ENCODE measurements at regions not wholly inside any gene's neighbourhood (a gene's known extent, or its start where the extent isn't known, plus 50 kb on each side); places are given as distances from the start of the nearest gene placed in this dataset.

- no peaks in the 10 kb centered on the region for H3K36me3 Mint-ChIP-seq
- no peak for ATAC-seq (ENCODE audit: low read depth)
- DNase-seq = no peak
- H3K27ac Mint-ChIP-seq = no peak overlapping the region
- no peaks in the 10 kb centered on the region for H3K9me3 Mint-ChIP-seq
- no peaks in the 10 kb centered on the region for H3K4me1 Mint-ChIP-seq
- POLR2A ChIA-PET = no interaction called here
- peaks cover 8% of the 10 kb centered on the region for H3K27me3 Mint-ChIP-seq
- H3K4me3 Mint-ChIP-seq = no peak overlapping the region
Observed at GRCh38 chrX:20606831-20607230, 340.1 kb upstream of the RPS6KA3 start.

DNA sequence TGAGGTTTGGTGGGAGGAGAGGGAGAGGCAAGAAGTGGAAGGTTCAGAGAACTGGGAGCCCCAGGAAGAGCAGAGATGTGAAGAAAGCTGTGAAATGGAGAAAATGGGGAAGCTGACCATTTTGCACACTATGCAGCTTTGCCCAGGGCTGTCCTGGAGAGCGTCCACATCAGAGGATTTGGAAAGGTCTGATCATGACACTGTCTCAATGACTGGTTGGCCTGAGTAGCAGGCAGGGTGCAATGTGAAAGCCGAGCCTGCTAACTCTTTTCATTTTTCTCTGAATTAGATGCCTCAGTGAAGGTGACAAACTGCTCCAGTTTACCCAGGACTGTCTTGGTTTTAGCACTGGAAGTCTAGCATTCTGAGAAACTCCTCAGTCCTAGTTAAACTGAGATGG is 330.1 kb upstream of the RPS6KA3 start:
- no peak overlapping the region for H3K27ac Mint-ChIP-seq
- H3K27me3 Mint-ChIP-seq = no peaks in the 10 kb centered on the region
- H3K9me3 Mint-ChIP-seq = no peaks in the 10 kb centered on the region
- ATAC-seq (ENCODE audit: low read depth) = no peak
- no peaks in the 10 kb centered on the region for H3K36me3 Mint-ChIP-seq
- H3K4me3 Mint-ChIP-seq = no peak overlapping the region
- POLR2A ChIA-PET = no interaction called here
- H3K4me1 Mint-ChIP-seq = peaks cover 7% of the 10 kb centered on the region
- DNase-seq = no peak

- Mint-ChIP-seq H3K4me3 (no peak overlapping the region), H3K4me1 (peaks cover 7% of the 10 kb centered on the region), H3K9me3 (no peaks in the 10 kb centered on the region), H3K27me3 (no peaks in the 10 kb centered on the region), H3K27ac (no peak overlapping the region), H3K36me3 (no peaks in the 10 kb centered on the region)
- ATAC-seq (ENCODE audit: low read depth) = no peak
- no peak for DNase-seq
- POLR2A ChIA-PET = no interaction called here
Observed at GRCh38 chrX:20595928-20596575, 329.3 kb upstream of the RPS6KA3 start.

GRCh38 chrX:20594985-20595384 is 328.3 kb upstream of the RPS6KA3 start:
- Mint-ChIP-seq H3K9me3 (peaks cover 3% of the 10 kb centered on the region), H3K27ac (no peak overlapping the region), H3K36me3 (no peaks in the 10 kb centered on the region), H3K4me3 (no peak overlapping the region), H3K27me3 (no peaks in the 10 kb centered on the region), H3K4me1 (peaks cover 7% of the 10 kb centered on the region)
- ATAC-seq (ENCODE audit: low read depth) = no peak
- POLR2A ChIA-PET = no interaction called here
- DNase-seq = no peak

DNA sequence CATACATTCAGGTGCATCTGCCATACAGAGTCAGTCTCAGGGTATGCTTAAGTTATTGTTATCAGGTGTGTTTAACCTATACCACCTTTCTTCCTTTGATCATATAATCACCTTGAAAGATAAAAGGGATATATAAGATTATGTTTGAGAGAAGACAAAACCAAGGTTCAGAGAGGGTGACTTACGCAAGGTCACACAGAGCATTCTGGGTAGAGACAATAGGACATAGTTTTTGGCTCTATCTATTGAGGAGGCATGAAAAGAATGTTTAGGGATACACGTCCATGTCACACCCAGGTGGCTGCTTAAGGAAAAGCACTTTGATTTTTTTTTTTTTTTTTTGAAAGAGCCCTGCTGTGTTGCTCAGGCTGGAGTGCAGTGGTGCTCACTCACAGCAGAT is 327.1 kb upstream of the RPS6KA3 start:
- H3K9me3 Mint-ChIP-seq = peaks cover 3% of the 10 kb centered on the region
- H3K4me1 Mint-ChIP-seq = peaks cover 7% of the 10 kb centered on the region
- H3K27me3 Mint-ChIP-seq = no peaks in the 10 kb centered on the region
- no peaks in the 10 kb centered on the region for H3K36me3 Mint-ChIP-seq
- ATAC-seq (ENCODE audit: low read depth) (no peak), DNase-seq (no peak)
- no peak overlapping the region for H3K4me3 Mint-ChIP-seq
- POLR2A ChIA-PET = no interaction called here
- H3K27ac Mint-ChIP-seq = no peak overlapping the region

DNA sequence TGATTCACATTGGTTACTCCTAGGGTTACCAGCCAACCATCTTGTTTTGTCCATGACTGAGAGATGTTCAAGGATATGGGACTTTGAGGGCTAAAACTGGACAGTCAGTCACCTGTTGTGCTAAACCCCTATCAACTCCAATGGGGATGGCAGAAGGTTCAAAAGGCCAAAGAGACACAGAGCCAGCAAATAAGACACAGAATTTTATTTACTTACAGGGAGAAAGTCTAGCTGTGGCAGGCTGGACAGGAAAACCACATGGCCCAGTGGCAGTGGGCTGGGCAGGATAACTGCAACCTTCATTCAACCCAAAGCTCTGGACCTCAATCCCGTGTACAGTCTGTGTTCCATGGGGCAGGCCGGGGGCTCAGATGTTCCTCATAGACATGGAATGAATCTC is 326.7 kb upstream of the RPS6KA3 start:
- no peaks in the 10 kb centered on the region for H3K36me3 Mint-ChIP-seq
- H3K27me3 Mint-ChIP-seq = no peaks in the 10 kb centered on the region
- peaks cover 7% of the 10 kb centered on the region for H3K4me1 Mint-ChIP-seq
- DNase-seq (no peak), ATAC-seq (ENCODE audit: low read depth) (no peak)
- peaks cover 4% of the 10 kb centered on the region for H3K9me3 Mint-ChIP-seq
- POLR2A ChIA-PET = no interaction called here
- no peak overlapping the region for H3K4me3 Mint-ChIP-seq
- no peak overlapping the region for H3K27ac Mint-ChIP-seq

- no peak for DNase-seq
- POLR2A ChIA-PET = no interaction called here
- no peaks in the 10 kb centered on the region for H3K27me3 Mint-ChIP-seq
- H3K4me3 Mint-ChIP-seq = no peak overlapping the region
- peaks cover 4% of the 10 kb centered on the region for H3K4me1 Mint-ChIP-seq
- H3K36me3 Mint-ChIP-seq = no peaks in the 10 kb centered on the region
- no peak for ATAC-seq (ENCODE audit: low read depth)
- H3K27ac Mint-ChIP-seq = no peak overlapping the region
- H3K9me3 Mint-ChIP-seq = peaks cover 4% of the 10 kb centered on the region
Observed at GRCh38 chrX:20591246-20591645, 324.5 kb upstream of the RPS6KA3 start.

GRCh38 chrX:20585782-20586181 is 319.1 kb upstream of the RPS6KA3 start:
- peaks cover 2% of the 10 kb centered on the region for H3K9me3 Mint-ChIP-seq
- ATAC-seq (ENCODE audit: low read depth) (no peak), DNase-seq (no peak)
- H3K4me3 Mint-ChIP-seq = no peak overlapping the region
- H3K27ac Mint-ChIP-seq = no peak overlapping the region
- no peaks in the 10 kb centered on the region for H3K27me3 Mint-ChIP-seq
- H3K4me1 Mint-ChIP-seq = no peaks in the 10 kb centered on the region
- POLR2A ChIA-PET = no interaction called here
- no peaks in the 10 kb centered on the region for H3K36me3 Mint-ChIP-seq

GRCh38 chrX:20571611-20572010 is 304.9 kb upstream of the RPS6KA3 start:
- Mint-ChIP-seq H3K27ac (no peak overlapping the region), H3K4me1 (peaks cover 3% of the 10 kb centered on the region), H3K4me3 (no peak overlapping the region), H3K27me3 (no peaks in the 10 kb centered on the region), H3K36me3 (no peaks in the 10 kb centered on the region), H3K9me3 (no peaks in the 10 kb centered on the region)
- ATAC-seq (ENCODE audit: low read depth) = no peak
- no peak for DNase-seq
- POLR2A ChIA-PET = no interaction called here

- POLR2A ChIA-PET = no interaction called here
- peaks cover 3% of the 10 kb centered on the region for H3K4me1 Mint-ChIP-seq
- H3K4me3 Mint-ChIP-seq = no peak overlapping the region
Observed at GRCh38 chrX:20567108-20567507, 300.4 kb upstream of the RPS6KA3 start.

GRCh38 chrX:20547611-20548051 is 280.9 kb upstream of the RPS6KA3 start:
- ATAC-seq (ENCODE audit: low read depth) (peak; percentile 36), DNase-seq (no peak)
- no peak overlapping the region for H3K27ac Mint-ChIP-seq
- H3K36me3 Mint-ChIP-seq = no peaks in the 10 kb centered on the region
- H3K4me3 Mint-ChIP-seq = no peak overlapping the region
- POLR2A ChIA-PET = no interaction called here
- H3K9me3 Mint-ChIP-seq = peaks cover under 1% of the 10 kb centered on the region
- no peaks in the 10 kb centered on the region for H3K27me3 Mint-ChIP-seq
- H3K4me1 Mint-ChIP-seq = no peaks in the 10 kb centered on the region

More at GRCh38 chrX:20567108-20567507, 300.4 kb upstream of the RPS6KA3 start:
- no peaks in the 10 kb centered on the region for H3K36me3 Mint-ChIP-seq
- ATAC-seq (ENCODE audit: low read depth) (no peak), DNase-seq (no peak)
- H3K27ac Mint-ChIP-seq = no peak overlapping the region
- no peaks in the 10 kb centered on the region for H3K27me3 Mint-ChIP-seq
- H3K9me3 Mint-ChIP-seq = no peaks in the 10 kb centered on the region

DNA sequence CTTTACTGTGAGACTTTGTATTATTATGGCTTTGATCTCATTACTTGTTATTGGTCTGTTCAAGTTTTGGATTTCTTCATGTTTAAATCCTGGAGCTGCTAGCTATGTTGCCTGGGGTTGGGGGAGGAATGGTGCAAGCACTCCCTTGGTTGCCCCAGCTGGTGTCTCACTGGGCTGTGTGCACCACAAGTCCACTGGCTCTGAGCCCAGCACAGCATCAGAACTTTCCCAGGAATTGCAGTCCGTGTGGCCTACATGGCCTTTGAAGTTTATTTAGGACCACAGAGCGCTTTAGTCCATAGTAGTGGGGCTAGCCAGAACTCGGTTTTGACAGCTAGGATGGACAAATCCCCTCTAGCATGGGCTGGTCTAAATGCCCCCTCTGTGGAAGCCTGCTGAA is 278.8 kb upstream of the RPS6KA3 start:
- no peak overlapping the region for H3K4me3 Mint-ChIP-seq
- ATAC-seq (ENCODE audit: low read depth) = no peak
- no peak overlapping the region for H3K27ac Mint-ChIP-seq
- H3K27me3 Mint-ChIP-seq = no peaks in the 10 kb centered on the region
- no peak for DNase-seq
- POLR2A ChIA-PET = no interaction called here
- no peaks in the 10 kb centered on the region for H3K4me1 Mint-ChIP-seq
- peaks cover 4% of the 10 kb centered on the region for H3K9me3 Mint-ChIP-seq
- no peaks in the 10 kb centered on the region for H3K36me3 Mint-ChIP-seq

- Mint-ChIP-seq H3K4me3 (no peak overlapping the region), H3K36me3 (no peaks in the 10 kb centered on the region), H3K27me3 (peaks cover 2% of the 10 kb centered on the region), H3K9me3 (peaks cover 4% of the 10 kb centered on the region), H3K4me1 (no peaks in the 10 kb centered on the region), H3K27ac (no peak overlapping the region)
- DNase-seq = no peak
- POLR2A ChIA-PET = no interaction called here
- ATAC-seq (ENCODE audit: low read depth) = no peak
Observed at GRCh38 chrX:20542072-20542471, 275.4 kb upstream of the RPS6KA3 start.

DNA sequence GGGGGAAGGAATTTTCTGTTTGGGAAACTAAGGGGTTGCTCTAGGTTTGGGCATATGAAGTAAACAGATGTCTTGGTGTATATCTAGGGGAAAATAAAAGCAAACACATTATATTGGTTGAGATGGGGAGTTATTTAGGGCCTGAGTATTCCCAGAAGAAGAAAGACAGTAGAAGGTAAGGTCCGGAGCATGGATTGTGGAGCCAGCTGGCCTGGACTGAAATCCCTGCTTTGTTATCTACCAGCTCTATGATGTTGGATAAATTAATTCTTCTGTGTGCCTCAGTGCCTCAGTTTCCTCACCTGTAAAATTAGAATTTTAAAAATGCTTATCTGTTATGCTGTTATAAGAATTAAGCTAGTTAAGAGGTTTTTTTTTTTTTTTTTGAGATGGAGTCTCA is 272.3 kb upstream of the RPS6KA3 start:
- no peak overlapping the region for H3K27ac Mint-ChIP-seq
- no peaks in the 10 kb centered on the region for H3K4me1 Mint-ChIP-seq
- POLR2A ChIA-PET = no interaction called here
- H3K36me3 Mint-ChIP-seq = no peaks in the 10 kb centered on the region
- peaks cover 4% of the 10 kb centered on the region for H3K9me3 Mint-ChIP-seq
- peaks cover 14% of the 10 kb centered on the region for H3K27me3 Mint-ChIP-seq
- DNase-seq = no peak
- no peak overlapping the region for H3K4me3 Mint-ChIP-seq
- ATAC-seq (ENCODE audit: low read depth) = no peak

DNA sequence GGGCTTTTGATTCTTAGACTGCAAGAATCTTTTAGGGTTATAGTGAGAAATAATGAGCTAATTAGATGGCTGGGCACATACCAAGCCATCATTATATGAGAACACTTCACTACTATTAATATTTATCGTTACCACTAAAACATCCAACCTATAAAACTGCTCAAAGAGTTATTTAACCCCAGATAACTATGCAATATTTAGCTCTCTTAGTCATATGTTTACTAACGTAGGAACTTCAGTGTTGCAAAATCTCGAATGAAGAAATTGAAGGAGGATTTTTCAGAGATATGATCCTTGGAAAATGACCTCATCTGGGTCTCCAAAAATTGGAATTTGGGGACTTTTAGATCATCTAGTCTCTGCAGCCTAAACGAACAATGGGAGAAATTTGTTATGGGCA is 265.0 kb upstream of the RPS6KA3 start:
- no peak for DNase-seq
- no peak overlapping the region for H3K4me3 Mint-ChIP-seq
- POLR2A ChIA-PET = no interaction called here
- H3K36me3 Mint-ChIP-seq = no peaks in the 10 kb centered on the region
- peaks cover 9% of the 10 kb centered on the region for H3K4me1 Mint-ChIP-seq
- no peaks in the 10 kb centered on the region for H3K9me3 Mint-ChIP-seq
- peaks cover 46% of the 10 kb centered on the region for H3K27me3 Mint-ChIP-seq
- no peak for ATAC-seq (ENCODE audit: low read depth)
- H3K27ac Mint-ChIP-seq = no peak overlapping the region

All from activated naive CD8-positive, alpha-beta T cell treated with anti-CD3 and anti-CD28 coated beads, Interleukin-2, amount 10 ng/mL, durations not matched to agents 7 days and 5 days (primary cell).